HepG2 (cell line): ENCODE measurements at regions not wholly inside any gene's neighbourhood (a gene's known extent, or its start where the extent isn't known, plus 50 kb on each side); places are given as distances from the start of the nearest gene placed in this dataset.

Experiments used
- ATAC-seq: fragments of 200-7000 bp; cut with Tn5 transposase; 3 replicates; pipeline ENCODE4 v1.9.1; 2020; ENCODE audit warnings: mild to moderate bottlenecking, moderate library complexity
- BruUV-seq: library from RNA; stranded (reverse); fragments of 400-500 nt; replicated peaks from 2 replicates; lab custom pipeline; 2021; lab: Mats Ljungman, UMichigan
- CTCF ChIA-PET: fragments of 300-600 bp; formaldehyde crosslinking; extraction: SDS; loops from one replicate; lab custom pipeline; 2021; ENCODE audit warnings: low total read pairs, inconsistent platforms, low intra/inter-chr PET ratio; lab: Yijun Ruan, JAX
- POLR2A ChIA-PET: fragments of 350-600 bp; sonication (Branson Sonifier 250); formaldehyde crosslinking; loops from one replicate; lab custom pipeline; 2020; ENCODE audit warnings: antibody characterized with exemption, inconsistent platforms; lab: Yijun Ruan, JAX
- DNase-seq: peaks from one replicate; pipeline ENCODE4 v3.0.0-alpha.2; 2015; ENCODE audit warnings: low spot score
- FAIRE-seq: peaks from 3 replicates; lab custom pipeline; 2011; peaks lifted over from hg19 to GRCh38; lab: Jason Lieb, UNC
- H2AFZ ChIP-seq: one replicate; pipeline ENCODE4 v1.6.1; 2011; ENCODE audit warnings: low read length, inconsistent platforms
- H3K27ac ChIP-seq: fragments of 300-600 bp; 3 replicates; pipeline ENCODE4 v1.8.0; 2011; ENCODE audit warnings: mixed run types, mild to moderate bottlenecking, mixed read lengths, low read length, inconsistent platforms; ENCODE audit not compliant: insufficient read depth; ENCODE audit errors: extremely low read length
- H3K27me3 ChIP-seq, 2 experiments: fragments of 200-600 bp in 1 of 2; 2 replicates in 1 of 2; 3 replicates in 1 of 2; pipeline versions ENCODE4 v1.6.0 to v1.8.0; 2011; ENCODE audit warnings: low read length in 2 of 2, mild to moderate bottlenecking in 2 of 2, moderate library complexity in 2 of 2, inconsistent platforms in 1 of 2; ENCODE audit not compliant: insufficient read depth in 2 of 2, control insufficient read depth in 1 of 2
- H3K36me3 ChIP-seq, 2 experiments: fragments of 200-600 bp in 1 of 2; replicated peaks in 1 of 2; 2 replicates in 1 of 2; 3 replicates in 1 of 2; pipeline versions ENCODE4 v1.5.1 to v1.8.0; 2011; ENCODE audit warnings: low read length in 2 of 2, inconsistent platforms in 1 of 2; ENCODE audit not compliant: insufficient read depth in 2 of 2, control insufficient read depth in 1 of 2
- H3K4me1 ChIP-seq: 2 replicates; pipeline ENCODE4 v1.5.1; 2012; ENCODE audit warnings: low read length, inconsistent platforms; ENCODE audit not compliant: insufficient read depth
- H3K4me2 ChIP-seq: 2 replicates; pipeline ENCODE4 v1.6.0; 2011; ENCODE audit warnings: low read depth, low read length, inconsistent platforms
- H3K4me3 ChIP-seq, 3 experiments: fragments of 200-600 bp in 1 of 3; sonication (generic), shearing (Covaris generic) in 1 of 3; replicated peaks in 1 of 3; 2 replicates each; pipeline ENCODE4 v1.5.1; 2011 to 2016; ENCODE audit warnings: low read length in 3 of 3, inconsistent platforms in 2 of 3, low read depth in 2 of 3, mild to moderate bottlenecking in 2 of 3, control low read depth in 1 of 3, mixed read lengths in 1 of 3; ENCODE audit not compliant: insufficient read depth in 1 of 3
- H3K79me2 ChIP-seq: one replicate; pipeline ENCODE4 v1.6.1; 2011; ENCODE audit warnings: low read length, inconsistent platforms; ENCODE audit not compliant: insufficient read depth
- H3K9ac ChIP-seq: 2 replicates; pipeline ENCODE4 v1.6.0; 2011; ENCODE audit warnings: mild to moderate bottlenecking, low read depth, low read length, inconsistent platforms; ENCODE audit not compliant: insufficient read depth
- H3K9me3 ChIP-seq: 2 replicates; pipeline ENCODE4 v1.5.1; 2012; ENCODE audit warnings: mild to moderate bottlenecking, low read length
- H4K20me1 ChIP-seq: 2 replicates; pipeline ENCODE4 v1.6.0; 2011; ENCODE audit warnings: inconsistent platforms, mild to moderate bottlenecking, low read length, moderate library complexity; ENCODE audit not compliant: insufficient read depth
- BCLAF1 ChIP-seq: fragments of 450-650 bp; IDR thresholded peaks from 2 replicates; pipeline ENCODE4 v1.6.1; 2017; ENCODE audit warnings: mild to moderate bottlenecking
- MNT ChIP-seq: fragments of 450-650 bp; IDR thresholded peaks from 2 replicates; pipeline ENCODE4 v1.6.1; 2016
- POGK ChIP-seq: sonication (generic); formaldehyde crosslinking; conservative IDR thresholded peaks from 2 replicates; pipeline ENCODE4 v1.8.0; 2022; ENCODE audit warnings: mild to moderate bottlenecking, moderate library complexity, missing genetic modification reagents
- SNRNP70 ChIP-seq: fragments of 200-400 bp; formaldehyde crosslinking; IDR thresholded peaks from 2 replicates; pipeline ENCODE4 v1.6.1; 2017; ENCODE audit warnings: mild to moderate bottlenecking, low read depth, low read length, moderate library complexity
- ZNF7 ChIP-seq: IDR thresholded peaks from 2 replicates; pipeline ENCODE4 v1.6.1; 2016; ENCODE audit warnings: missing biosample characterization, missing genetic modification reagents
- ZXDC ChIP-seq: sonication (generic); formaldehyde crosslinking; IDR thresholded peaks from 2 replicates; pipeline ENCODE4 v1.5.0; 2020; ENCODE audit warnings: mild to moderate bottlenecking, missing genetic modification reagents
- WGBS: methylation state at CpG from one replicate; pipeline ENCODE4 v1.1.6; 2017; ENCODE audit warnings: low lambda C conversion rate; 5-methylcytosine and 5-hydroxymethylcytosine counted together
- in situ Hi-C: cut with HindIII; loops from 2 replicates; pipeline ENCODE4 v1.10.0; 2017; ENCODE audit warnings: low pct_unique_long_range_greater_than_20kb; ENCODE audit not compliant: extremely low pct_ligation_motif_present
- intact Hi-C: fragments of 100-400 bp; cut with micrococcal nuclease; formaldehyde crosslinking; loops from one replicate; pipeline ENCODE4 v1.10.0; 2022; ENCODE audit not compliant: unreplicated experiment

GRCh38 chr10:84848967-84849366 is 520.6 kb downstream of the CCSER2 start:
- TF ChIP-seq ZNF7 (CRISPR knock-in tag) (no peak), MNT (no peak), ZXDC (CRISPR knock-in tag) (no peak), SNRNP70 (no peak)
- no peak overlapping the region for H3K27ac ChIP-seq
- no peak overlapping the region for H3K4me3 ChIP-seq
- no peaks in the 10 kb centered on the region for H3K79me2 ChIP-seq
- no peaks in the 10 kb centered on the region for H3K27me3 ChIP-seq
- ChIA-PET POLR2A (no interaction called here), CTCF (no interaction called here)
- H3K4me1 ChIP-seq = no peaks in the 10 kb centered on the region
- intact Hi-C loops (no loop called here), in situ Hi-C loops (no loop called here)
- no peak for FAIRE-seq
- no peak for DNase-seq
- BruUV-seq = no TSS peak
- no peak for ATAC-seq
- H3K36me3 ChIP-seq = no peaks in the 10 kb centered on the region
- no peak overlapping the region for H3K9ac ChIP-seq
- no peaks in the 10 kb centered on the region for H3K9me3 ChIP-seq
- no peaks in the 10 kb centered on the region for H4K20me1 ChIP-seq
- no peak overlapping the region for H3K4me2 ChIP-seq
- 0% methylated on average over 2 of the region's 2 CpGs for WGBS
- H2AFZ ChIP-seq = no peak overlapping the region

- no peaks in the 10 kb centered on the region for H3K4me1 ChIP-seq
- no TSS peak for BruUV-seq
- H2AFZ ChIP-seq = no peak overlapping the region
- no peak overlapping the region for H3K9ac ChIP-seq
- intact Hi-C loops = no loop called here
- in situ Hi-C loops = no loop called here
- no peak for FAIRE-seq
- H3K4me2 ChIP-seq = no peak overlapping the region
- POLR2A ChIA-PET = no interaction called here
- no peaks in the 10 kb centered on the region for H3K27me3 ChIP-seq
- no peak for ATAC-seq
- CTCF ChIA-PET = no interaction called here
- no peaks in the 10 kb centered on the region for H3K9me3 ChIP-seq
- no peaks in the 10 kb centered on the region for H3K79me2 ChIP-seq
- DNase-seq = no peak
- no peak overlapping the region for H3K4me3 ChIP-seq
- no peaks in the 10 kb centered on the region for H4K20me1 ChIP-seq
- no peak overlapping the region for H3K27ac ChIP-seq
- WGBS = 15% methylated on average over 6 of the region's 6 CpGs
- no peaks in the 10 kb centered on the region for H3K36me3 ChIP-seq
- TF ChIP-seq BCLAF1 (no peak), POGK (CRISPR knock-in tag) (no peak)
Observed at GRCh38 chr10:84850826-84851225, 522.4 kb downstream of the CCSER2 start.
